ENCODE measurements at regions not wholly inside any gene's neighbourhood (a gene's known extent, or its start where the extent isn't known, plus 50 kb on each side); places are given as distances from the start of the nearest gene placed in this dataset.
"Not testable (repeated sequence)": the region's sequence is repeated elsewhere in the genome, so short reads cannot be mapped to it uniquely, and the experiment has no call there.

DNA sequence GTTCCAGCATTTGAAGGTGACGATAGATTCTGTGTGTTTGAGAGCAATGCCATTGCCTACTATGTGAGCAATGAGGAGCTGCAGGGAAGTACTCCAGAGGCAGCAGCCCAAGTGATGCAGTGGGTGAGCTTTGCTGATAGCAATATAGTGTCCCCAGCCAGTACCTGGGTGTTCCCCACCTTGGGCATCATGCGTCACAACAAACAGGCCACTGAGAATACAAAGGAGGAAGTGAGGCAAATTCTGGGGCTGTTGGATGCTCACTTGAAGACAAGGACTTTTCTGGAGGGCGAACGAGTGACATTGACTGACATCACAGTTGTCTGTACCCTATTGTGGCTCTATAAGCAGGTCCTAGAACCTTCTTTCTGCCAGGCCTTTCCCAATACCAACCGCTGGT is 142.0 kb downstream of the PLS3 start:
- no peak for DNase-seq

DNA sequence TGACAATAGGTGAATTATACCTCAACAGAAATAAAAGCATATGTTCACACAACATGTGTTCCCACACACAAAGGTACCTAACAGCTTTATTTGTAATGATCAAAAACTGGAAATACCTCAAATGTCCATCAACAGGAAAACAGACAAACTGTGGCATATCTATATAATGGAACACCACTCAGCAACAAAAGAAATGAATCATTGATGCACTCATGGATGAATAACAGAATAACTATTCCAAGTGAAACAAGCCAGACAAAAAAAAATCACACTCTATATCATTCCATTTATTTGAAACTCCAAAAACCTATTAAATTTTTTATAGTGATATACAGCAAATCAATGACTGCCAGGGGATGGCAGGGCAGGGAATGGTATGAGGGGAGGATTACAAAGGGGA is 148.1 kb downstream of the PLS3 start:
- no peak for DNase-seq

DNA sequence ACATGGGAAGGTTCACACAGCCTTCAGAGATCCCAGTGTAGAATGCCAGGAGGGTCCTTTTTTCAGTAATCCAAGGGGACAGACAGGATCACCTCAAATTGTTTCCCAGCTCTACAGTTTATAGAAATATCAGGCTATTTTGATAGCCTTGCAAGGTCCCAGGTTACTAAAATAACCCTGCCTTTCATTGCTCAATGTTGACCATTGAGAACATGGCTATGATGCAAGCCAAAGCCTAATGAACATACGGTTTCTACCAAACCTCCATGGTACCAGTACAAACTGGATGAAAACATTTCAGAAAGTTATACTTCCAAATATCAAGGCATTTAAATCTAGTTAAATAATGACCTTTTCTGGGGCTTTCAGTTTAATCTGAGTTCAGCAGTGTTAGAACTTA is 151.5 kb downstream of the PLS3 start:
- no peak for DNase-seq

DNA sequence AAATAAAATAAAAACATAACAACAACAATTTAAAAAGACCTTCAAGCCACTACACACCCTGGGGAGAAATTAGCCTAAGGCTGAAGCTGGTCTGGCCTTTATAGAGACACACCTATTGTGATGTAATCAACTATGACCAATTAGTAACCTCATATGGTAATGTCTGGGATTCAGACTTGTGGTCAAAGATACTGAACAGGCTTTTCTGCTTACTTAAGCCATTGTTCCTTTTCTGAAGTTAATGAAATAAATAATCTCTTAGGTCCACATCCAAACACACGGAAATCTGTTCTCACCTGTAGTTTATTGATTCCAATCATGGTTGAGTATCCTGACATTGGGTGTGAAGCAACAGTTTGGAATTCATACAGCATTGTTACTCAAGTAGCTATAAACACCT is 152.5 kb downstream of the PLS3 start:
- DNase-seq = no peak

DNA sequence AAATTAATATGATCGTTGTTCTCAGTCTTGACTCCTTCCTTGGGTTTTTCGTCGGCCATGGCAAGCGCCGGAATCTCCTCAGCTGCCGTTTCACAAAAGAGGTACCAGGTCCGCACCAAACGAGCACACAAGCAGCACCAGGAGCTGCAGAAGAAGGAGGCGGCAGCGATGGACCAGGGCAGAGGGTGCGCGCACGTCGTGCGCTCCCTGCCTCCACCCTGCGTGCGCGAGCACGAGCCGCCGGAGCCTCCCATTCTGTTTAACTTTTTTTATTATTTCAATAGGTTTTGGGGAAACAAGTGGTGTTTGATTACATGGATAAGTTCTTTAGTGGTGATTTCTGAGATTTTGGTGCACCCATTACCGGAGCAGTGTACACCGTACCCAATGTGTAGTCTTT is 158.2 kb downstream of the PLS3 start:
- peak; percentile 35 for DNase-seq

DNA sequence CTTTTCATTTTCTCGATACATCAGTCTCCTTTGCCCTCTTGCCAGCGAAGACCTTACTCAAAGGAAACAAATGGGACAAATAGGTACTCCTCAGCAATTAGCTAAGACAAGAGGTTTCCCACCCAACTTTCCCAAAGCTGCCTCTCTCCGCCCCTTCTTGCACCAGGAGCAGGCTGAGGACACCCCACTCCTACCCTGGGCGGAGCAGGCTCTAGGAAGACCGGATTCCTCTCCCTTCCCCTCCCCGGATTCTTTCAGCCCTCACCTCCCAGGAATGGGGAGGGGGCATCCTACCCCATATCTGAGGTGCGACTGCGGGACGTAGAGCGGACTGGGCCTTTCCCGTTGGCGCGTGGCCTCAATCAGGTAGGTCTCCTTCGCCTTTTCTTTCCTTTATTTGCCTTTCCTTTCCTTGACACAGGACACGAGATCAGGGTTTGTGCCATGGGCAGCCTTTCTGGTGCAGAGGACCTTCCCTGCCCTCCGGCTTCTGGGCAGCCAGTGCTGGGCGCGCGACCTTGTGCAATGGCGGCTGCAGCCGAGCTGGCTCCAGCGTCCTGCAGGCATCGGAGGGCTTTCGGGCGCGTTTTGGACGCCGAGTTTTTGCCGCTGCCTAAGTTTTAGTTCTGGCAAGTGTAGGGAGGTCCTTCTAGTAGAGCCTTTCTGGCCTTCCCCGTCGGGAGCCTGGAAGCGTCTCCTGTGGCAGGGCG is 161.9 kb downstream of the PLS3 start:
- DNase-seq = not testable (repeated sequence)

DNA sequence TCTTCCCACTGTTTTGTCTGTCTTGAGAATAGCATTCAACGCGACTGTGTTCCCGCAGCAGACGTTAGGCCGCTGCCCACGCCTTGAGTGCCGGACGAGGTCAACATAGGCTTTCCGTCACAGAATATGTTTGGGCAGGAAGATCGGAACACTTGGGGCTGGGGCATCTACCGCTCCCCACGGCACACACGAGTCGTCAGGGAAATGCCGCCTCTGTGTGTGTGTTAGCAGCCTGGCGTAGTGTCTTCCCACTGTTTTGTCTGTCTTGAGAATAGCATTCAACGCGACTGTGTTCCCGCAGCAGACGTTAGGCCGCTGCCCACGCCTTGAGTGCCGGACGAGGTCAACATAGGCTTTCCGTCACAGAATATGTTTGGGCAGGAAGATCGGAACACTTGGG is 164.4 kb downstream of the PLS3 start:
- DNase-seq = not testable (repeated sequence)

DNA sequence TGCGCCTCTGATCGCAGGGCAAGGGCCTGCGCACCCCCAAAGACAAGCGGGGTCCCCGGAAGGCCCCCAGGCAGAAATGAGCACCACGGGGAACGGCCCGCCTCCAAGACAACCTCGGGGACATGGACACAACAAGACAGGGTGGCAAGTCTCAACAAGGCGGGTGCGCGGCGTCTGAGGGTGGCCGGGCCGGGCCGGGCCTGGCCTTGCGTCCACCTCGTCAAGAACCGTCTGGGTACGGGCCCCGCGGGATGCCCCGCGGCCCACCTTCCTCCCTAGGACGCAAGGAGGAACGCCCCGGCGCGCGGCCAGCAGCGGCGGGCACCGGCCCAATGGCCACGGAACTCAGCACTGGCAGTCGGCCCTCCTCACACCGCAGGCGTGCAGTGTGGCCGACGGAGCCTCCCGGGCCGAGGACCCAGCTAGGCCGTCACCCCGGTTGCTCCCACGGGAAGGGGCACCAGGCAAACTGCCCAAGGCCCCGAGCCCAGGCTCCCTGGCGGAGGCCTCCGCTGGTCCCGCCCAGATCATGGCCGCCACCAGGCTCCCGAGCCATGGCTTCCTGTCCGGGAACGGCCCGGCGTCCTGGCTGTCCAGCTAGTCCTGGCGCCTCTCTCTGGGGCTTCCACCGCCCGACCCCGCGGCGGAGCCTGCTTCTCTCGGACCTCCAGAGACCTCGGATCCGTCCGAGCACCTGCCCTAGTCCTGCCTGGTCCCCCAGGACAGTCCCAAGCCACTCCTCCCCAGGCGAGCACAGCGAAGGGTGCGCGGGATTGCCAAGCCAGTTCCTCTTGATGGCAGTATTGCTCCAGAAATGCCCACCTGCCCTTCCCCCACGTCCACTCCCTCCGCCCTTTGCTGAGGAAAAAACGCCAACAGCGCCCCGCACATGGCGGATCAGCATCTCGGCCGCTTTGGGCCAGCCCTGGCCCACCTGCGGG is 167.1 kb downstream of the PLS3 start:
- not testable (repeated sequence) for DNase-seq

DNA sequence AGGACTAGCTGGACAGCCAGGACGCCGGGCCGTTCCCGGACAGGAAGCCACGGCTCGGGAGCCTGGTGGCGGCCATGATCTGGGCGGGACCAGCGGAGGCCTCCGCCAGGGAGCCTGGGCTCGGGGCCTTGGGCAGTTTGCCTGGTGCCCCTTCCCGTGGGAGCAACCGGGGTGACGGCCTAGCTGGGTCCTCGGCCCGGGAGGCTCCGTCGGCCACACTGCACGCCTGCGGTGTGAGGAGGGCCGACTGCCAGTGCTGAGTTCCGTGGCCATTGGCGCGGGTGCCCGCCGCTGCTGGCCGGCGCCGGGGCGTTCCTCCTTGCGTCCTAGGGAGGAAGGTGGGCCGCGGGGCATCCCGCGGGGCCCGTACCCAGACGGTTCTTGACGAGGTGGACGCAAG is 171.6 kb downstream of the PLS3 start:
- not testable (repeated sequence) for DNase-seq

DNA sequence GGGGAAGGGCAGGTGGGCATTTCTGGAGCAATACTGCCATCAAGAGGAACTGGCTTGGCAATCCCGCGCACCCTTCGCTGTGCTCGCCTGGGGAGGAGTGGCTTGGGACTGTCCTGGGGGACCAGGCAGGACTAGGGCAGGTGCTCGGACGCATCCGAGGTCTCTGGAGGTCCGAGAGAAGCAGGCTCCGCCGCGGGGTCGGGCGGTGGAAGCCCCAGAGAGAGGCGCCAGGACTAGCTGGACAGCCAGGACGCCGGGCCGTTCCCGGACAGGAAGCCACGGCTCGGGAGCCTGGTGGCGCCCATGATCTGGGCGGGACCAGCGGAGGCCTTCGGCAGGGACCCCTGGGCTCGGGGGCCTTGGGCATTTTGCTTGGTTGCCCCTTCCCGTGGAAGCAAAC is 174.3 kb downstream of the PLS3 start:
- DNase-seq = not testable (repeated sequence)

Measured in NCI-H748 treated with DMSO at 0.1 percent for 48 hours (cell line).